K562 (cell line): ENCODE measurements at regions not wholly inside any gene's neighbourhood (a gene's known extent, or its start where the extent isn't known, plus 50 kb on each side); places are given as distances from the start of the nearest gene placed in this dataset.

ENCODE experiments used
- NRF1 ChIP-seq, 2 experiments: fragments of 450-650 bp; IDR thresholded peaks in 1 of 2; conservative IDR thresholded peaks in 1 of 2; 2 replicates each; pipeline ENCODE4 v1.6.1; 2014; ENCODE audit warnings: mild to moderate bottlenecking in 2 of 2
- SNRNP70 ChIP-seq: fragments of 200-400 bp; formaldehyde crosslinking; optimal IDR thresholded peaks from 2 replicates; pipeline ENCODE3; 2017; ENCODE audit warnings: low read depth, low read length
- TF ChIP-seq, protein P1 (sequence below), 3 experiments: IDR thresholded peaks in 2 of 3; conservative IDR thresholded peaks in 1 of 3; 2 replicates each; pipeline ENCODE4 v1.5.1; 2011 to 2012; ENCODE audit warnings: low read length in 3 of 3, mild to moderate bottlenecking in 3 of 3, control low read depth in 2 of 3, improper control_type of control experiment in 1 of 3, inconsistent platforms in 1 of 3, low read depth in 1 of 3, mixed read lengths in 1 of 3, moderate library complexity in 1 of 3; ENCODE audit not compliant: insufficient read depth in 2 of 3

DNA sequence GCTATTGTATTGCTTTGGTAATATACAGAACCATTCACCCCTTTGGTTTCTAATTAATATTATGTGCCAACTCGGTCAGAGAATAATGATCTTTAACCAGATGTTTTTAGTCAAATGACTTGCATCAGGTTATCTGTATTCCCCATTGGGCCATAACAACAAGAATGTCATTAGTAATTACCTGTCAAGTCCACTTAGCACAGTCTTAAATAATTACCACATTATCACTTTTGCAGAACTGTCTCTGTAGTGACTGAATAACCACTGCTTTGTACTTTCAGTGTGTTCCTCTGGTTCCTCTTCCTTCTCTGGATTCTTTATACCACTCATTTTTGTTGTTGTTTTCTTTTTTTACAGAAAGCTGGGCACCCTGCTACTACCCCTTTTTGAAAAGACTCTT, 257.7 kb upstream of the SPOCK3 start:
- TF ChIP-seq NRF1 (conservative IDR thresholded peaks at IDR 0.05 in 1 of 2, IDR thresholded peaks at IDR 0.05 in 1 of 2): no peak
- TF ChIP-seq, protein P1, sequence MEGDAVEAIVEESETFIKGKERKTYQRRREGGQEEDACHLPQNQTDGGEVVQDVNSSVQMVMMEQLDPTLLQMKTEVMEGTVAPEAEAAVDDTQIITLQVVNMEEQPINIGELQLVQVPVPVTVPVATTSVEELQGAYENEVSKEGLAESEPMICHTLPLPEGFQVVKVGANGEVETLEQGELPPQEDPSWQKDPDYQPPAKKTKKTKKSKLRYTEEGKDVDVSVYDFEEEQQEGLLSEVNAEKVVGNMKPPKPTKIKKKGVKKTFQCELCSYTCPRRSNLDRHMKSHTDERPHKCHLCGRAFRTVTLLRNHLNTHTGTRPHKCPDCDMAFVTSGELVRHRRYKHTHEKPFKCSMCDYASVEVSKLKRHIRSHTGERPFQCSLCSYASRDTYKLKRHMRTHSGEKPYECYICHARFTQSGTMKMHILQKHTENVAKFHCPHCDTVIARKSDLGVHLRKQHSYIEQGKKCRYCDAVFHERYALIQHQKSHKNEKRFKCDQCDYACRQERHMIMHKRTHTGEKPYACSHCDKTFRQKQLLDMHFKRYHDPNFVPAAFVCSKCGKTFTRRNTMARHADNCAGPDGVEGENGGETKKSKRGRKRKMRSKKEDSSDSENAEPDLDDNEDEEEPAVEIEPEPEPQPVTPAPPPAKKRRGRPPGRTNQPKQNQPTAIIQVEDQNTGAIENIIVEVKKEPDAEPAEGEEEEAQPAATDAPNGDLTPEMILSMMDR (IDR thresholded peaks at IDR 0.05 in 2 of 3, conservative IDR thresholded peaks at IDR 0.05 in 1 of 3; ENCODE audit: insufficient read depth in 2 of 3, low read depth in 1 of 3, low read length in 3 of 3): no peak
- TF ChIP-seq SNRNP70: no peak
